Smooth muscle cell of the brain vasculature (primary cell): ENCODE measurements at regions not wholly inside any gene's neighbourhood (a gene's known extent, or its start where the extent isn't known, plus 50 kb on each side); places are given as distances from the start of the nearest gene placed in this dataset.

Experiments used
- DNase-seq: peaks from one replicate; pipeline ENCODE4 v3.0.0-alpha.2; 2012; ENCODE audit warnings: low read depth, low spot score

DNA sequence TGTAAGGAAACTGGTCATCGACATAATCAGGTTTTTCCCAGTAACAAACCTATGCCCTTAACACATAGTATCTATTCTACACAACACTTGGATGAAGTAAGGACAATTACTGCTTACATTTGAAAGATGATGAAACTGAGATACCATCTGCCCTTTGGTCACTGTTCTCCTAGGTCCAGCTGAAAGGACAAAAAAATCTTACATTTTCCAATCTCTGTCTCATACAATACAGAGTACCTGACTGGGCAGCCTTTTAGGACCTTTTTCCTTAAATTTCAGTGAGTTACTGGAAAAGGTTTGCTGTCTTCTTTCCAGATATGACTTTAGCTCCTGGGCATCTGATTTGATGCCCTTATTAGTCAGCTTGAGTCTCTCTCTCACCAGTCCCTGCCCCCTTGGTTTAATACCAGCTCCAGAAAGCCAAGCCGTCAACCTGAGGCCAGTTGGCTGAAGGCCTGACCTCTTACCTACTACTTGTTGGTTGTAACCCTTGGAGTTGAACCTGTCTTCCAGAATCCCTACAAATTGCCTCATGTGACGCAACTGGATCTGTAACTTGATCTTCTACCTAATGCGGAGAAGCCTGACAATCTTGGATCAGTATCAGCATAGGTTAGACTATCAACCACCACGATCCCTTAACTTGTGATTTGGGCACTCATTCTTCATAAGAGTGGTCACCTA lies 355.3 kb upstream of the ZNF385D start:
- DNase-seq = no peak

DNA sequence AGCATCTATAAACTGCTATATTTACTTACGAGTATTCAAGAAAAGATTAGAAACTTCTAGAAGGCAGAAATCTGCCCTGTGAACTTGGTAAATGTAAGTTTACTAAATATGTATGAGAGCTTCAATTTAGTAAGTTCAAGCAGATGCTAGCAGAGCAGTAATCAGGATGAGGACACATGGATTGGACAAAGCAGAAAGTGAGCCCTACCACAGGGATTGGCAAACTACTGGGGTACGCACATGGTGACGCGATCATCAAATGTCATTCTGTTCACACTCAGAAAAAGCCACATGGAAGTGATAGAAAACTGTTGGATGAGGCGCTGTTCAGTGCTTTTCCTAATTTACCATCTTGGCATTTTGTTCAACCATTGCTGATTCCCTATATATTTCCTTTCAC lies 360.2 kb upstream of the ZNF385D start:
- DNase-seq = no peak

DNA sequence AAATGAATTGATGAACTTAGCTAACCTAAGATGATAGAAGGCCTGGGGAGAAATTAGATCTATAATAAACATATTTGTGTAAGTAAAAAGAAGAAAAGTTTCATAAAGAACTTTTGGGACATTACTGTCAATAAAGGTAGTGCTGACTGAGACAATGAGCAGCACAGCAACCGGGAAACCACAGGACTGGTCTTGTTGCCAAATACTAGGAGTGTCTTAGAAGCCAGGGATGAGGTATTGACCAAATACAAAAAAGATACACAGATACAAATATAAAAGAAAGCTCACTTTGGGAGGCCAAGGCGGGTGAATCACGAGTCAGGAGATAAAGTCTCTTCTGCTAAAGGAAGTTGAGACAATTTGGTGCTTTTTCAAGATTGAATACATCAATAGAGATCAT lies 362.4 kb upstream of the ZNF385D start:
- DNase-seq = no peak

DNA sequence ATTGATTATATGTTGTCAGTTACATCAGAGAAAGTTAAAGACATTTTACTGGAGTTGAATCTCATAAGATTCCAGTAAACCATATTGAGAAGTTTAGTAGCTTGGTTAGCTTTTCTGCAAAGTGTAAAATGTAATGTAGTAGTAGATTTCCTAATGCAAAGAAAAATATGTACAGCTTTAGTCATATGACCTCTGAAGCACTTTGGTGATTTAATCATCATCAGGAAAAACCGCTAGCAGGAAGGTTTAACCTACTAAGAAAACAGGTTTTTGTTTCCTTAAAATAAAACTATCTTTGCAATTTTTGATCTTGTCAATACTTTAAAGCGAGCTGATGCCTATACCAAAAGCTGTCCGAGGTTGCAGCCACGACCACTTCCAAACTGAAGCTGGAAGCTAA lies 364.6 kb upstream of the ZNF385D start:
- DNase-seq = no peak

DNA sequence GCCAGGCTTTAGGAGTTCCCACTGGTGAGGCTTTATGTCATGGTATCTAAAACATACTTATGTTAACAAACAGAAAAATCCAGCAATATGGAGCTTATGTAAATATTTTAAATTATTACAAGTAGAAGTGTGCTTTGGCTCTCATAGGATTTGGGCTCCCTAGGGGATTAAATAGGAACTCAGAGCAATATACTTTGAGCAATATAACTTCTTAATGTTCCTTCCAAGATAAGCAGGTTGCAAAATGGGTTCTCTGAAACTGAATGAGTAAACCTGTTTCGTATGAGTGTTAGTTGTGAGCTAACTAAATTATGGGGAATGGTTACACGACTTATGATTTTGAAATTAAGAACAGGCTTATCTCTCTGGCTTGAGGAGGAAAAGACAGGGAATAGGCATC lies 366.1 kb upstream of the ZNF385D start:
- no peak for DNase-seq

DNA sequence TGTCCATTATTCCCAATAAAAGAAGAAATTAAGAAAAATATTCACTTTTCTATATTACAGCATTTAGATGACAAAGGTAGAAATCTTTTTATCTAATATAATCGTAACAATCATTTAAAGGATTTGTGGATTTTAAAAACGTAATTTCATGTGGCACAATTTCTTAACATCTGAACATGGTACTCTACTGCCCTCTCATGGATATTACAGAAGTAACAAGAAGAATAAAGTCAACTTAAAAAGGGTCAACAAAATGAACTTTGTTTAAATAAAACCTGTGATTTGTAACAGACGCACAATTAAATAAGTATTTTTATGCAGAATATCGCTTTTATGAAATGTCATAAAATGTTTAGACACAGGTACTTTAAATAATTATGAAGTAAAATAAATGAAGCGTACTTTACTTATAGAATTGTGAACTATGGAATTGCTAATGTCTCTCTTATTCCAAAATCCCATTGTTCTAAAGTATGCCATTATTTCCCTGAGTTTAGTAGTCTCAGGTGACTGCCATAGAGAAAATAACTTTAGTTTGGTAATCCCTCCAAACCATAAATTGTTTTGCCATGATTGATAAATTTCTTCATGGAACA lies 366.8 kb upstream of the ZNF385D start:
- DNase-seq = peak; percentile 33

DNA sequence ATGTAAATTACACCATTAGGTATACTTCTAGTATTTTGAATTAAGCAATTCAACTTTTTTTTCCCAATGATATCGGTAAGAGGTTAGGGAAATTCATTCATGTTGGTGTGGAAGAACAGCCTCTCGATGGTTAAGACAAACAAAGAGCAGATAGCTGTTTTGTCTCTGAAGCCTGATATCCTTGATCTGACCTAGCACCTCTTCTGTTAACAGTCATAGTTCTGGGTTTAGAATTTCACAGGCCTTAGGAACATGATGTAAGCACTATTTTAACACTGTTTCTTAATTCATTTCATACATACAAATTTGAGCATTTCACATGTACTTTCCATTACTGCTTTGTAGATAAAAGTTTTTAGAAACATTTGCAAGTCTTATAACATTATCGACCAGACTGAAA lies 367.5 kb upstream of the ZNF385D start:
- DNase-seq = no peak

DNA sequence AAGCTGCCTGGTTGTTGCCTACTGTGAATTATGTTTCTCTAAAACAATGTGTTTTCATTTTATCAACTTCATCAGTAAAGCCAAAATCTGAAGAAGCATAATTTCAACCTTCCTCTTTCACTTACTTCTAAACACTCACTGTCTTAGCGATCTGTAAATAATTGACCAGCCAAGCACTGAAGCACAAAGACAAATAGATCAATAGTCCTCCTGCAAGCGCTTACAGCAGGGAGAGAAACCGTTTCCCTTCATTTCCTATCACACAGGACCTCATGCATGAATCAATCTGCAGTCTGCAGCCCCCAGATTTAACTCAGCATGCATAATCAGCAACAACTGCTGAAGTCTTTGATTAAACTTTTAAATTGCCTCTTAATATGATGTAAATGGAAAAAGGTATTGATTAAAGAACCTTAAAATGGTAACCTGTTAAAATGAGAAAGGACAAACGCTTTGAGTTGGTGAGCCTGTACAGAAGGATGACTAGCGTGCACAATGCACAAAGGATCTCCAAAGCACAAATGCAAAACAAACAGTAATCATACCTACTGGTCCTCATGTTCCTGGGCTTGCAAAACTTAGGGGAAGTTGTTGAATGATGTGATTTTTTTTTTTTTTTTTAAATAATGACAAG lies 370.2 kb upstream of the ZNF385D start:
- no peak for DNase-seq

DNA sequence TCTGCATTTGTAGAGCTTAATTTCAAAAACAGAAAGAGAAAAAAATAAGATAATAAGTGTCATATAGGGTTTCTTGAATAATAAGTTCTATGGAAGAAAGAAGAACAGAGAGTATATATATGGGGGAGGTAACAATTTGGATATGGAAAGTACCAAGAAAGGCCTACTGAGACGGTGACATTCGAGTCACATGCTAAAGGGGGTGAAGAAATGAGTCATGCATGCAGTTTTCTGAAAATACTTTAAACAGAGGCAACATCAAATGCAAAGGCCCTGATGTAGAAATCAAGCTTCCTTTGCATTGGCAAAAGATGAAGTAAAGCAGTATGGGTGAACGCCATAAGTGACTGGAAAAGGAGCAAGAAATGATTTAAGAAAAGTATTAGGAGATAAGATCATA lies 371.6 kb upstream of the ZNF385D start:
- DNase-seq = no peak

DNA sequence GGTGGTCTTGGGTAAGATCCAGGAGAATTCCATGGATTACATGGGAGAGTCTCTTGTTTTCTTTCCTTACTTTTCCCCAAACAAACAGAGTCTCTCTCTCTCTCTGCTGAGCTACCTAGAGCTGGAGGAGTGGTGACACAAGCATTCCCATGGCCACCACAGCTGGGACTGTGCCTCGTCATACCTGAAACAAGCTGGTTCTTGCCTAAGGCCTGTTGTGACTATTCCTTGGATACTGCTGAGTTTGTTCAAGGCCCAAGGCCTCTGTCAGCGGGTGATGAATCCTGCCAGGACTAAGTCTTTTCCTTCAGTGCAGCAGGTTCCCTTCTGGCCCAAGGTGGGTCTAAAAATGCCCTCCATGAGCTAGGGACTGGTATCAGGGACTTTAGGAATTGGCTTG lies 378.1 kb upstream of the ZNF385D start:
- DNase-seq = no peak

DNA sequence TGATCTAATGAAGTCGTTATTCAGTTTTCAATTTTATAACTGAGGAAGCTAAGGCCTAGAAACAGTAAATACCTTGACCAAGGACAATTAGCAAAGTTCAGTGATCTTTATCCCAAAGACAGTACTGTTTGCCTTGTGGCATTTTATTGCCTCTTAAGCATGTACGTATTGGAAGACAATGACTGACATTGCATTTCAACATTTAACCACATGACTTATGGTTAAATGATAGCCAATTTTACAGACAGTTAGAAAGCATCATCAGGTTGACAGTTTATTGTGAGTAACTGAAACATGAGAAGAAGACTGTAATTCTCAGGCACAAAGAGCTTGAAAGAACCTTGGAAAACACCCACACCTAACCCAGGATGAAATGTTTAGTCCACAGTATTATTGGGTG lies 390.8 kb upstream of the ZNF385D start:
- no peak for DNase-seq

DNA sequence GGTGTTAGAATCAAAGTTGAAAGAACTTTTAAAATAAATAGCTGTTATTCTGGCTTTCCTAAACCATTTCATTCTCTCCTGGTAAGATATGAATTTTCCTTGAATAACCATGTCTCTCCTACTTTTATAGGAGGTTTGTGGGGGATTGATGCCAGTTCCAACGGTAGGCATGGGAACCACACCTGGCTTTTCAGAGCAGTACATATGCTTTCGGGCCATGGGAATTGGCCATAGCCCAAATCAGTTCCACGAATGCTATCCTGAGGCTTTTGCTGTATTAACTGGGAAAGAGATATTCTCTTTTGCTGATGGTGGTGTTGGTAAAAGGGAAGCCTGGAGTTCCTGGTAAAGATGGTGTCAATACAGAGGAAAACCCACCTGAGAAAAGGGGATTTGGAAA lies 396.2 kb upstream of the ZNF385D start:
- DNase-seq = no peak

DNA sequence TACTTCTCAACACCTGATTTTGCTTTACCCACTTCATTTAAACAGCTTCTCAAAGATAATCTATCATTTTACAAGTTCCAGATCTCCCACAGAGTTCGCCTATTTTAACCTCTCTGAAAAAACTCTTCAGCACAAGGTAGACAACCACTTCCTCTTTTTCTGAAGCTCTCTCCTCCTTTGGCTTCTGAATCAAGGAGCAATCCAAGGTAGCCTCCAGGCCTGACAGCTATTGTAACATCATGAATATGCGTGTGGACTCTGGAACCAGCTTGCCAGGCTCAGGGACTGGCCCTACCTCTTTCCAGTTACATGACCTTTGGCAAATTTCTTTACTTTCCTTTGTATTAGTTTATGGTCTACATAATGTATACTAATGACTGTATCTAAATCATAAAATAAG lies 405.9 kb upstream of the ZNF385D start:
- no peak for DNase-seq

DNA sequence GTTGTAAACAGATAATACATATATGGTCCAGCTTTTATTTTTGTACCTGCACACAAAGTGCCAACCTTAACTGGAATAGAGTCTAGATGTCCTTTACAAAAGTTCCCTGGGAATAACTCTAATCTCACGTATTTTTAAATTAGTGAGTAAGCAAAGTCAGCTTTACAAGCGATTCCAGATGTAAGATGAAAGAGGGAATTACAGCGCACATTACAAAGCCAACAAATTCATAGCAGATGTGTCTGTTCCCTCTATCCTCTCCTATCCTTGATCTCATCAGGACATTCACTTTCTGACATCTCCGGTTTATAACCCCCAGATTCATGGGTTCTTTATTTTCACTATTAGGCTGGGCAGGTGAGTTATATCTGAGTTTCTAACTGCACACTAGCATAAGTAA lies 406.8 kb upstream of the ZNF385D start:
- no peak for DNase-seq

DNA sequence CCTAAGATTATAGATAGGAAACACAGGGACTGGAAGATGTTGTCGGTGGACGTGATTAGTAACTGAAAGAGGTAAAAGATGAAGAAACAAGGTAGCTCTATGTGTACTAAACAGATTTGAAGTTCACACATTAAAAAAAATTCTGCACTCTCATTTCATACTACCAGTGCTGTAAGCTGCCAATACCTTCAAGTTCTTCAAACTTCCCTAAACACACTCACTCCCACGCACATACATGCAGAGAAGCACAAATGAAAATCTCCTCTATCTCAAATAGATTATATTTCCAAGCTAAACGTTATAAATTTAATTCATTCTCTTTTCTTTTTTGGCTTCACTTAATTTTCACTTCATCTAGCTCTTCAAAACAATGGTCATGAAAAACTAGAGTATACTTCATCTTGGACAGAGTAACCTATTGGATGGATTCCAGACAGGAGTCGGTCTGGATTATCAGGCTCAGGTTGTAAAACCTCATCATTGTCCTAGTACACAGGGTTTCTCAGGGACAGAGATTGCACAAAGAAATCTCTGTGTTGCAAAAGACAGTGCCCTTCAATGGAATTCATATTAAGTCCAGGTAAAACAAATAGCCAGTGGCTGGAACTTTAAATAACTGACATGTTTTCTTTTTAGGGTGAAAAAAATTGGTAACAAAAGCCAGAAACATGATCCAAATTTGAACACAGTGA lies 408.1 kb upstream of the ZNF385D start:
- no peak for DNase-seq

DNA sequence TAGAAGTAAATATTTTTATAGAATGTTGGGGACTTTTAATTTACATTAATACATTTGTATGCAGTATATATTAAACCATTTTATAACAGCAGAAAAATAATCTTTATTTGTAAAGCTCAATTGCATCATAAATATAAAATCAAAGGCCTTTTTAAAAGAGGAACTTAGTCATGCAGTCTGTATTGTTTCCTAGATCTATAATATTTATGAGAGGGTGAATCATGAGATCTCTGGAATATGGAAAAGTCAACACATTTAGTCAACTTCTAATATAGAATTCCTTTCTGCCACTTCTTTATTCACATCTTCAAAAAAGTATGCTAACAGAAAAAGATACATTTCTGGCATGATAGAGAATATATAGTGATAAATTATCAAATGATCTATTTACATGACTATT lies 410.3 kb upstream of the ZNF385D start:
- no peak for DNase-seq

DNA sequence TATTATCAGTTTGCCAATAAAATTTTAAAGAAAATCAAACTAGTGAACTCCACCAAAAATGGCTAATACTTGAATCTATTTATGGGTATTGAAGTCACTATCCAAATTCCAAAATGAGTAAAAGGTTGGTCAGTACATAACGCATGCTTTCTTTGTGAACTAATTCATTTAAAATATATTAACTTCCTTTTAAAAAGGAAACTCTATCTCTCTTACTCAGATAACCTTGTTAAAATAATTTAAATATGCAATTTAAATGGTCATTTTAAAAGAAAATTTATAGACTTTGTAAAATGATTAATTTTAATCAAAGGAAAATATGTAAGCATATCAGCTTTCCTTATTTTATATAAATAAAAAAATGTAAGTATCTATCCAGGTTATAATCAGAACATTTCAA lies 419.4 kb upstream of the ZNF385D start:
- no peak for DNase-seq

DNA sequence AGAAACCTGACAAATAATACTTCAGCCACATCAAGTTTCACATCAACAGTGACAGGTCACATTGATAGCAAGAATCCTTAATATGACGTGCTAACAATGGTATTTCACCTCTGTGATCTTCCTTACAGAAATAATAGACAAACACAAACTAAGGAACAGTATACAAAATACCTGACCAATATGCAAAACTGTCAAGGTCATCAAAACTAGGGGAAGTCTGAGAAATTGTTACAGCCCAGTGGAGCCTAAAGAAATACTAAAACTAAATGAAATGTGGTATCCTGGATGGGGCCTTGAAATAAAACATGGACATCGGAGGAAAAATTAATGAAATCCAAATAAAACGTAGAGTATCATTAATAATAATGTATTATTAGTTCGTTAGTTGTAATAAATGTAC lies 422.0 kb upstream of the ZNF385D start:
- no peak for DNase-seq

DNA sequence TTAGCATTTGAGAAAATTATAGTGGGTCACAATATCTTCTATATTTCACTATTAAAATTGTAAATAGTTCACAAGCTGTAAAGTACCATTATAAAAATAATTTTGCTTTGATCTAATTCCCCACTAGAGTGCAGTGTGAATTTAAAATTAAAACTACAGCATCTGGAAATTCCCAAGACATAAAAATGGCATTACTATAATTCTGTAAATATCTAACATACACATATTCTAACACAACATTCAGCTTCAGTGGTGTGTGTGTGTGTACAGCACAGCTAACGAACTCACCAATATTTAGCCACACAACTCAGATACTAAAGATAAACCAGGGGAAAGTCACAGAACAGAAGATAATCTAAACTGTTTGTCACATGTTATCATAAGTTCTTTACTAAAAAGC lies 424.9 kb upstream of the ZNF385D start:
- no peak for DNase-seq

DNA sequence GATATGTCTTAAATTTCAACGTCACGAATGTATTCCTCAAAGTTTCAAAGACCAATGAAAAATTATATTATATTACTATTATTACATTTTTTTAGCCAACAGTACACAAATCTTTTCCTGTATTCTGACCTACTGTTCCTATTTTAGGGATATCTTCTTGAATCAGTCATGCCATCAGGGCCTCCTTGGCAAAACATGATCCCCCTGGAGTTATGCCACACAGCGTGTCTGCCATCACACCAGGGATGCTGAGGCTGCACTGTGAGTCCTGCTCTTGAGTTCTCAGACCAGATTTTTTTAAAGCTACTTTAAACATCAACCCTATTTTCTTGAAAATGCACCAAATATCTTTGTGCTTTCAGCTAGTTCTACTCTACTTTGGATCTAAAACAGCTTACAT lies 425.9 kb upstream of the ZNF385D start:
- peak; percentile 17 for DNase-seq

DNA sequence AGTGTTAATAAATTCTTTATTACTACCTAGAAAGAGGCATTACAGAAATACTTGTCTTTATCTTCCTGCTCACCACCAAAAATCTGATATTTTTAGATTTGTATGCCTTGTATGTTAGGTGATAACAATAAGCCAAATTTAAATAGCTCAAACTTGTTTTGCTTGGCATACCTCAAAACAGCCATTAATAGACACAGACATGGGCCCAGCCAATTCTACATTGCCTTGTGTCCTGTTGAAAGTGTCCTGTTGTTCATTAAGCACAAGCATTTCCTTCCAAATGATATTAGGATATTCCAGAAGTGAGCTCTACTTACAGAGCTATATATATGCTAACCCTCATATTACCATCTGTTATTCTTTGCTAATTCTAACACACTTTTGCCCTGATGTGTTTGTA lies 438.6 kb upstream of the ZNF385D start:
- DNase-seq = no peak

DNA sequence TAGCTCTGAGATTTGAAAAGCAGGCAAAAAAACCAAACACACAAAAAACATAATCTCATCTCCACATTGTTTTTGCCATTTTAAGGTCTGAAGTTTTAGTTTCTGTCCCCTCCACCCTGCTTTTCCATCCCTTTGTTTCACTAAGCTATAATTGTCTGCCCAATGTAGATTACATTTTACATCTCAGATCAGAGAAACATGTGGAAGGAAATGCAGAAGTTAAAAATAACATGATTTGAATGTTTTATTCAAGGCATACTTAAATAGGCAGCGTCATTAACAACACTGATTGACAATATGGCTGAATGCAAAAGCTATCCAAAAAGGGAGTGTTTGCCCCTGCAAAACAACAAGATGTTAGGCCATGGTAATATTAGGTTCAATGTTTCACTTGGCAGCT lies 448.1 kb upstream of the ZNF385D start:
- no peak for DNase-seq

DNA sequence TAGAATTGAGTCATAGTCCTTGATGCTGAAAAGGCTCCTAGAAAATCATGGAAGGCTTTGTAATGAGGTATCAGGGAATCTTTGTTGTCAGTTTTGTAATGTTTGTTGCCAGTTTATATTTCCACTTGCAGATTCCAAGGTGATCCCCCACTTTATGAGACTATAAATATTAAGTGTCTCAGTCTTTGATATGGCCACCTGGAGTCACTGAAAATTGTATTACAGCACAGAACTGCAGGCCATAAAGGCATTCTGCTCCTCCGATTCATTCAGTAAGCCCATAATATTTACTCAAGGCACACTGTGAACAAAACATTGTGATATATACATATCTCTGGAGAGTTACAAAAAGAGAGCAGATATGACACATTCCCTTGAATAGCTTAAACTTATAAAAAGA lies 457.8 kb upstream of the ZNF385D start:
- DNase-seq = no peak
